HL-60 (cell line): ENCODE measurements at regions not wholly inside any gene's neighbourhood (a gene's known extent, or its start where the extent isn't known, plus 50 kb on each side); places are given as distances from the start of the nearest gene placed in this dataset.

Experiments used
- DNase-seq, 2 experiments: peaks; one replicate each; pipeline ENCODE4 v3.0.0-alpha.2; 2010 to 2020; ENCODE audit warnings: low read depth in 1 of 2, low spot score in 1 of 2
- H3K27ac ChIP-seq: fragments of 250-450 bp; sonication (Bioruptor Pico); replicated peaks from 2 replicates; pipeline ENCODE4 v1.5.1; 2020; ENCODE audit warnings: mild to moderate bottlenecking, moderate library complexity
- H3K27me3 ChIP-seq: fragments of 250-450 bp; sonication (Bioruptor Pico); 2 replicates; pipeline ENCODE4 v1.5.1; 2021; ENCODE audit warnings: mild to moderate bottlenecking, moderate library complexity; ENCODE audit not compliant: insufficient read depth, poor library complexity, severe bottlenecking
- H3K4me3 ChIP-seq: replicated peaks from 2 replicates; pipeline ENCODE4 v1.5.1; 2011; ENCODE audit warnings: mild to moderate bottlenecking, control low read depth, low read length; ENCODE audit not compliant: insufficient read depth
- GABPA ChIP-seq: IDR thresholded peaks from 2 replicates; pipeline ENCODE4 v1.6.1; 2012; ENCODE audit warnings: low read depth
- POLR2AphosphoS5 ChIP-seq: IDR thresholded peaks from 2 replicates; pipeline ENCODE4 v1.6.1; 2012; ENCODE audit warnings: low read depth
- SPI1 ChIP-seq: IDR thresholded peaks from 2 replicates; pipeline ENCODE4 v1.6.1; 2012; ENCODE audit warnings: low read depth, mild to moderate bottlenecking, borderline replicate concordance
- TF ChIP-seq, protein P1 (sequence below): IDR thresholded peaks from 2 replicates; pipeline ENCODE4 v1.6.1; 2012; ENCODE audit warnings: low read depth; ENCODE audit not compliant: insufficient replicate concordance
- TF ChIP-seq, protein P2 (sequence below): IDR thresholded peaks from one replicate; pipeline ENCODE4 v1.5.1; 2011; ENCODE audit warnings: low read length, control low read depth, inconsistent platforms; ENCODE audit not compliant: insufficient read depth

- no peak for DNase-seq
These were observed 1024.1 kb upstream of the KLHL29 start for GRCh38 chr2:22360735-22361374.

DNA sequence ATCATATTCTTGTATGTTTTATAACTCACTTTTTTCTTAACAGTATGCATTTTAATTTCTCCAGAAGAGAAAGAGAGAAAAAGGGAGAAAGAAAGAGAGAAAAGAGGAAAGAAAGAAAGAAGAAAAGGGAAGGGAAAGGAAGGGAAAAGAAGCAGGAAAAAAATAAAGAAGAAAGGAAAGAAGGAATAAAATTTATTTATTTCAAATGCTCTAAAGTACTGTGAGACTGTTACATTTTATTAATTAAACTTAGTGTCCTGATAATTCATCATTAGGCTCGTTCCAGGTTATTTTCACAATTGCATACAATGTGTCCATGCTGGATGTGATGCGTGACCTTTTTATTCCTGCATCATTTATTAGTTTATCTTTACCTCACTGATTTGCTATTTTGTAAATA, 1023.4 kb upstream of the KLHL29 start:
- TF ChIP-seq, protein P1, sequence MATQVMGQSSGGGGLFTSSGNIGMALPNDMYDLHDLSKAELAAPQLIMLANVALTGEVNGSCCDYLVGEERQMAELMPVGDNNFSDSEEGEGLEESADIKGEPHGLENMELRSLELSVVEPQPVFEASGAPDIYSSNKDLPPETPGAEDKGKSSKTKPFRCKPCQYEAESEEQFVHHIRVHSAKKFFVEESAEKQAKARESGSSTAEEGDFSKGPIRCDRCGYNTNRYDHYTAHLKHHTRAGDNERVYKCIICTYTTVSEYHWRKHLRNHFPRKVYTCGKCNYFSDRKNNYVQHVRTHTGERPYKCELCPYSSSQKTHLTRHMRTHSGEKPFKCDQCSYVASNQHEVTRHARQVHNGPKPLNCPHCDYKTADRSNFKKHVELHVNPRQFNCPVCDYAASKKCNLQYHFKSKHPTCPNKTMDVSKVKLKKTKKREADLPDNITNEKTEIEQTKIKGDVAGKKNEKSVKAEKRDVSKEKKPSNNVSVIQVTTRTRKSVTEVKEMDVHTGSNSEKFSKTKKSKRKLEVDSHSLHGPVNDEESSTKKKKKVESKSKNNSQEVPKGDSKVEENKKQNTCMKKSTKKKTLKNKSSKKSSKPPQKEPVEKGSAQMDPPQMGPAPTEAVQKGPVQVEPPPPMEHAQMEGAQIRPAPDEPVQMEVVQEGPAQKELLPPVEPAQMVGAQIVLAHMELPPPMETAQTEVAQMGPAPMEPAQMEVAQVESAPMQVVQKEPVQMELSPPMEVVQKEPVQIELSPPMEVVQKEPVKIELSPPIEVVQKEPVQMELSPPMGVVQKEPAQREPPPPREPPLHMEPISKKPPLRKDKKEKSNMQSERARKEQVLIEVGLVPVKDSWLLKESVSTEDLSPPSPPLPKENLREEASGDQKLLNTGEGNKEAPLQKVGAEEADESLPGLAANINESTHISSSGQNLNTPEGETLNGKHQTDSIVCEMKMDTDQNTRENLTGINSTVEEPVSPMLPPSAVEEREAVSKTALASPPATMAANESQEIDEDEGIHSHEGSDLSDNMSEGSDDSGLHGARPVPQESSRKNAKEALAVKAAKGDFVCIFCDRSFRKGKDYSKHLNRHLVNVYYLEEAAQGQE, result no peak
- TF ChIP-seq POLR2AphosphoS5 (no peak), SPI1 (no peak), GABPA (no peak)
- TF ChIP-seq, protein P2, sequence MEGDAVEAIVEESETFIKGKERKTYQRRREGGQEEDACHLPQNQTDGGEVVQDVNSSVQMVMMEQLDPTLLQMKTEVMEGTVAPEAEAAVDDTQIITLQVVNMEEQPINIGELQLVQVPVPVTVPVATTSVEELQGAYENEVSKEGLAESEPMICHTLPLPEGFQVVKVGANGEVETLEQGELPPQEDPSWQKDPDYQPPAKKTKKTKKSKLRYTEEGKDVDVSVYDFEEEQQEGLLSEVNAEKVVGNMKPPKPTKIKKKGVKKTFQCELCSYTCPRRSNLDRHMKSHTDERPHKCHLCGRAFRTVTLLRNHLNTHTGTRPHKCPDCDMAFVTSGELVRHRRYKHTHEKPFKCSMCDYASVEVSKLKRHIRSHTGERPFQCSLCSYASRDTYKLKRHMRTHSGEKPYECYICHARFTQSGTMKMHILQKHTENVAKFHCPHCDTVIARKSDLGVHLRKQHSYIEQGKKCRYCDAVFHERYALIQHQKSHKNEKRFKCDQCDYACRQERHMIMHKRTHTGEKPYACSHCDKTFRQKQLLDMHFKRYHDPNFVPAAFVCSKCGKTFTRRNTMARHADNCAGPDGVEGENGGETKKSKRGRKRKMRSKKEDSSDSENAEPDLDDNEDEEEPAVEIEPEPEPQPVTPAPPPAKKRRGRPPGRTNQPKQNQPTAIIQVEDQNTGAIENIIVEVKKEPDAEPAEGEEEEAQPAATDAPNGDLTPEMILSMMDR, result no peak
- no peak for DNase-seq
- H3K4me3 ChIP-seq, result no peak overlapping the region
- no peaks in the 10 kb centered on the region for H3K27me3 ChIP-seq
- no peak overlapping the region for H3K27ac ChIP-seq

More at GRCh38 chr2:22360735-22361374, 1024.1 kb upstream of the KLHL29 start:
- Histone ChIP-seq H3K27ac (no peak overlapping the region), H3K27me3 (no peaks in the 10 kb centered on the region), H3K4me3 (no peak overlapping the region)
- TF ChIP-seq GABPA (no peak), SPI1 (no peak), POLR2AphosphoS5 (no peak)
- TF ChIP-seq, protein P1, result no peak
- TF ChIP-seq, protein P2, result no peak

DNA sequence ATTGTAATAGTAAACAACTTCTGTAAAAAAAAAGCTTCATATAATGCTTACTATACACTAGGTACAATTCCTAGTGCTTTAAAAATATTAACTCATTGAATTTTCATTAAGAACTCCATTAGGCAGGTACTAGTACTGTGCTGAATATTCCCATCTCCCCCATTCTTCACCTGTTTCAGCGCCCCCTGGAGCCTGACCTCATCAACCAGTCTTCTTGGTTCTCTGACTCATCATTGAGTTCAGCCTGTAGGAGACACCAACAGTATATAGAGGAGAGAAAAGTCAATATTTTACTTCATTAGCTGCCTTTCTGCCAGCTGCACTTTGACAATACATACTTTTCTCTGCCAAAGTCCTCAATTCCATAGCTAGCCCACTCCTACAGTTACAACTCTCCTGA, 1009.9 kb upstream of the KLHL29 start:
- no peak for TF ChIP-seq SPI1
- TF ChIP-seq GABPA, result no peak
- TF ChIP-seq, protein P2, result no peak
- TF ChIP-seq, protein P1, result no peak
- TF ChIP-seq POLR2AphosphoS5, result no peak
- no peaks in the 10 kb centered on the region for H3K27me3 ChIP-seq
- DNase-seq, result no peak
- H3K4me3 ChIP-seq, result no peak overlapping the region
- no peak overlapping the region for H3K27ac ChIP-seq
